Activated CD4-positive, alpha-beta memory T cell treated with anti-CD3 and anti-CD28 coated beads for 36 hours (primary cell): ENCODE measurements at regions not wholly inside any gene's neighbourhood (a gene's known extent, or its start where the extent isn't known, plus 50 kb on each side); places are given as distances from the start of the nearest gene placed in this dataset.
"Not testable (repeated sequence)": the region's sequence is repeated elsewhere in the genome, so short reads cannot be mapped to it uniquely, and the experiment has no call there.

Experiments
- CTCF ChIA-PET: fragments of 350-600 bp; sonication (Branson Sonifier 250); formaldehyde crosslinking; loops from one replicate; lab custom pipeline; 2021; ENCODE audit warnings: antibody characterized with exemption, inconsistent platforms; lab: Charles Lee
- POLR2A ChIA-PET: fragments of 350-600 bp; sonication (Branson Sonifier 250); formaldehyde crosslinking; loops from one replicate; lab custom pipeline; 2021; ENCODE audit warnings: antibody characterized with exemption; lab: Charles Lee
- DNase-seq: peaks from one replicate; pipeline ENCODE4 v3.0.0-alpha.2; 2020
- H3K27ac Mint-ChIP-seq: one replicate; pipeline ENCODE4 v1.8.0; 2021; ENCODE audit warnings: mixed read lengths
- H3K27me3 Mint-ChIP-seq: one replicate; pipeline ENCODE4 v1.8.0; 2021; ENCODE audit warnings: mixed read lengths
- H3K36me3 Mint-ChIP-seq: one replicate; pipeline ENCODE4 v1.8.0; 2021; ENCODE audit warnings: mixed read lengths
- H3K4me1 Mint-ChIP-seq: one replicate; pipeline ENCODE4 v1.8.0; 2021; ENCODE audit warnings: low read depth, mixed read lengths
- H3K4me3 Mint-ChIP-seq: one replicate; pipeline ENCODE4 v1.8.0; 2021; ENCODE audit warnings: mild to moderate bottlenecking, mixed read lengths
- H3K9me3 Mint-ChIP-seq: one replicate; pipeline ENCODE4 v1.8.0; 2021; ENCODE audit warnings: mixed read lengths
- intact Hi-C: fragments of 100-400 bp; cut with micrococcal nuclease; formaldehyde crosslinking; loops from one replicate; pipeline ENCODE4 v1.15.1; 2023

DNA sequence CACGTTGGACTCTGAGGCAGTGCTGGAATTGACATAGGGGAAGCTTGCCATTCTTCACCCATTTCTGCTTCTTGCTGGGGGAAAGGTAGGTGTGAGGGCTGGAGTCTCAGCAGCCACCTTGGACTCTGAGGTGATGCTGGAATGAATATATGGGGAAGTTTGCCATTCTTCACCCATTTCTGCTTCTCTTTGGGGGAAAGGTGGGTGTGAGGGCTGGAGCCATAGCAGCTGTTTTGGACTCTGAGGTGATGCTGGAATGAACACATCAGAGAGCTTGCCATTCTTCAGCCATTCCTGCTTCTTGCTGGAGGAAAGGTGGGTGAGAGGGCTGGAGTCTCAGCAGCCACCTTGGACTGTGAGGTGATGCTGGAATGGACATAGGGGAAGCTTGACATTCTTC lies 115.1 kb downstream of the CRLF2 start:
- POLR2A ChIA-PET = no interaction called here
- H3K36me3 Mint-ChIP-seq = no peaks in the 10 kb centered on the region
- DNase-seq = no peak
- H3K4me3 Mint-ChIP-seq = no peak overlapping the region
- intact Hi-C loops = no loop called here
- peaks cover 2% of the 10 kb centered on the region for H3K27me3 Mint-ChIP-seq
- peaks cover 6% of the 10 kb centered on the region for H3K4me1 Mint-ChIP-seq
- CTCF ChIA-PET = no interaction called here
- H3K27ac Mint-ChIP-seq = no peak overlapping the region
- peaks cover 13% of the 10 kb centered on the region for H3K9me3 Mint-ChIP-seq

DNA sequence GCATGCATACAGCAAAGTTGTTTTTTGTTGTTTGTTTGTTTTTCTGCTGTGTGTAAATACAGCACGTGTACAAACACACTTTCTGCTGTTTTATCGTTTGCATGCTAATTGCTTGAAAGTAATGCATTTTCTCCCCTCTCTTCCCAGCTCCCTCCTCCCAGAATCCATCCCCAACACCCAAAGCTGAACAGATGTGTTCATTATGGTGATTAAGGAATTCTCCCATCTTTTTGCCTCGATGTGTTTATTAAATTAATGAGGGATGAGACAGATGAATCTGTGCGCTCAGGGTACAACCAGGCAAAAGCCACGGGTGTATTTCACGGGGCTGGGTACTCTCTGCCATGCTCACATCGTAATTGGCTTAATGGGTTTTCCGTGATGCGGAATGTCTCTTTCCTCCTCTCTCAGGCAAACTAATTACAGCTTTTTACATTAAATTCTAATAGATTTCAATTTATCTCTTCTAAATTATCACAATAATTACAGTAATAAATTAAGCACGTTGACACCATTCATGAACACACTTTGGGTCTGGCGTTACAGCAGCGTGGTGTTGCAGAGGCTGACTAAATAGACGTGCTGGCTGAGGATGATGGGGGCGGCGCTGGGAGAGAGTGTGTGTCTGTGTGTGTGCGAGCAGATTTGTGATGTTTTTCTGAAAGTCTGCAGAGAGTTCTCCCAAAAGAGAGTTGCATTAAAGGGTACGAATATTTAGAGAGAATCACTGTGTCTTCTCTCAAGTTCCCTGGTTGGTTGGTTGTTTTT lies 117.7 kb downstream of the CRLF2 start:
- Mint-ChIP-seq H3K9me3 (peaks cover 13% of the 10 kb centered on the region), H3K4me3 (no peak overlapping the region), H3K4me1 (peaks cover 6% of the 10 kb centered on the region), H3K27ac (no peak overlapping the region), H3K36me3 (no peaks in the 10 kb centered on the region), H3K27me3 (peaks cover 2% of the 10 kb centered on the region)
- intact Hi-C loops = no loop called here
- ChIA-PET CTCF (no interaction called here), POLR2A (no interaction called here)
- DNase-seq = no peak

DNA sequence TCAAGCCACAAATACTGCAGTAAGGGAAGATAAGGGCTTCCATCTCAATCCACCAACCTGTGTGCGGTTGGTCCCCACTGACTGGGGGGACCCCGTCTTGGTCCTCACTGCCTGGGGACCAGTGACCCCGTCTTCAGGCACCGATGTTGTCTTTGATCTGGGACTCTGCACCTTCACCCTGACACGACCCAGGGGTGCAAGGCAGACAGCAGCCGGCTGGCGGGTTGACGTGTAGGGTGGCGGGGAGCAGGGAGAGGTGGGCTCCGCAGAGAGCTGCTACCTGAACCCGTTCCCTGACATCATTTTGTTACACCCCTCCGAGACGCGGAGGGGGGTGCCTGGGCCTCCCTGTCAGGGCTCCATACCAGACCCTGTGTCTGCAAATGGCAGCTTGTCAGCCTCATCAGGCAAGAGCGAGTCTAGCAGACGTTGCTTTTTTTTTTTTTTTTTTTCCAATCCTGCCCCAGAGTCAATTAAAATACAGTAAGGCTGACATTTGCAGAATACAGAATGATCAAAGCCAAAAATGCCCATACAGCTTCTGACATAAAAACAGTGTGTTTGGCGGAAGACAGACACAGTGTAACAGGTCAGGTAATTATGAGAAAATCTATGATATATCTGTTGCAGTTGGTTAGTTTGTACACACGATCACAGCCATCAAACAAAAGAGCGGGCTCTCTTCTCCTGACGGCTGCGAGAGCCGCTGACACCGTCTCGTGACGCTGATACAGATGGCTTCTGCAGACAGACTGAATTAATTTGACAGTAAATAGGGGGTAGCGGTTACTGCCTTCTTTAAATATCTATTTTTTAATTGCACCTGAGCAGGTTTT lies 118.6 kb downstream of the CRLF2 start:
- Mint-ChIP-seq H3K27me3 (peaks cover under 1% of the 10 kb centered on the region), H3K4me3 (peak overlapping the region; percentile 49), H3K9me3 (peaks cover 13% of the 10 kb centered on the region), H3K36me3 (no peaks in the 10 kb centered on the region), H3K27ac (peak overlapping the region; percentile 52), H3K4me1 (peaks cover 6% of the 10 kb centered on the region)
- POLR2A ChIA-PET = no interaction called here
- no peak for DNase-seq
- intact Hi-C loops = no loop called here
- CTCF ChIA-PET = no interaction called here

DNA sequence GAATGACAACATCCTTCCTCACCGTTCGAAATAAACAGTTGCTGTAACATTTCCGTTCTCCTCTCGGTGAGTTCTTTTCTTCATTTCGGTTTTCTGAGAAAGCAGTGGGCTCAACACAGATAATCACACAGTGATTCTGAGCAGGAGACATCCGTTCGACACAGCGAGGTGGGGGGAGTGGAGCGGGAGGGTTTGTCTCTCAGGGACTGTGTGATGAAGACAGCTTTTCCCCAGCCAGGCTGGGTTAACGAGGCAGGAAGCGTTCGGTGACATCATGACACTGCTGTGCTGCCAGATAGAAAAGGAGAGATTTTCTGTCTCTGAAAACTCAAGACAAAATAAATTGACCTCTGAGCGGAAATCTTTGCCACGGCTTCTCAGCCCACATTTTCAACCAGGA lies 119.3 kb downstream of the CRLF2 start:
- Mint-ChIP-seq H3K36me3 (no peaks in the 10 kb centered on the region), H3K4me3 (peak overlapping the region; percentile 49), H3K9me3 (peaks cover 13% of the 10 kb centered on the region), H3K27me3 (no peaks in the 10 kb centered on the region), H3K4me1 (peaks cover 6% of the 10 kb centered on the region), H3K27ac (peak overlapping the region; percentile 52)
- intact Hi-C loops = no loop called here
- DNase-seq = peak; percentile 59
- POLR2A ChIA-PET = no interaction called here
- CTCF ChIA-PET = no interaction called here

DNA sequence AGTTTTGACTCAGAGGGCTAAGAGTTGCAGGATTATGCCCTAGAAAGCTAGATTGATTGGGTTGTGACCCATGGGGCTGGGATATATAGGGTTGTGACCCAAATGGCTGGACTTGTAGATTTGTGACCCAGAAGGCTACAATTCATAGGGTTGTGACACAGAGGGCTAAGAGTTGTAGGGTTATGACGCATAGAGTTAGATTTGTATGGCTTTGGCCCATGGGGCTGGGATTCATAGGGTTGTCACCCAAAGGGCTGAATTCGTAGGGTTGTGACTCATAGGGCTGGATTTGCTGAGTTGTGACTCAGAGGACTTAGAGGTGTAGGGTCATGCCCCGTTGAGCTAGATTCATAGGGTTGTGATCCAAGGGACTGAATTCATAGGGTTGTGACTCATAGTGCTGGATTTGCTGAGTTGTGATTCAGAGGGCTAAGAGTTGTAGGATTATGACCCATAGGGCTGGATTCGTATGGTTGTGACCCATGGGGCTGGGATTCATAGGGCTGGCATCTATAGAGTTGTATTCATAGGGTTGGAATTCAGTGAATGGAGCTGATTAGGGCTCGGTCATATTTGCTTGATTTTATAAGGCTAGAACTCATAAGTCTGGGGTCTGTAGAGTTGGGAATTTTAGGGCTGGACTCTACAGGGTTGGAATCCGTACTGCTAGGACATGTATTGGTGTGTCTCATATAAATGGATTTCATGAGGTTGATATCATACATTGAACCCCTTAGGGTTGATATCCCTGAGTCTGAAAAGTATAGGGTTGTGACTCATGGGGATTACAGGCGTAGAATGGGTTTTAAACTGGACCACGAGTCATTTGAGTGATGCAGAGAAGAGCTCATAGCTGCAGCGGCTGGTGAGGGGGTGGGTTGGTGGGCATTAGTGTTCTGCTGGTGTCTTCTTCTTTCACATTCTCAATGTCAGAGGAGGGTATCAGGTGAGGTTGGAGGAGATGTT lies 125.7 kb downstream of the CRLF2 start:
- ChIA-PET POLR2A (no interaction called here), CTCF (no interaction called here)
- H3K9me3 Mint-ChIP-seq = peaks cover 20% of the 10 kb centered on the region
- H3K36me3 Mint-ChIP-seq = no peaks in the 10 kb centered on the region
- H3K4me1 Mint-ChIP-seq = no peaks in the 10 kb centered on the region
- intact Hi-C loops = no loop called here
- peaks cover 5% of the 10 kb centered on the region for H3K27me3 Mint-ChIP-seq
- no peak overlapping the region for H3K27ac Mint-ChIP-seq
- H3K4me3 Mint-ChIP-seq = no peak overlapping the region
- DNase-seq = no peak

DNA sequence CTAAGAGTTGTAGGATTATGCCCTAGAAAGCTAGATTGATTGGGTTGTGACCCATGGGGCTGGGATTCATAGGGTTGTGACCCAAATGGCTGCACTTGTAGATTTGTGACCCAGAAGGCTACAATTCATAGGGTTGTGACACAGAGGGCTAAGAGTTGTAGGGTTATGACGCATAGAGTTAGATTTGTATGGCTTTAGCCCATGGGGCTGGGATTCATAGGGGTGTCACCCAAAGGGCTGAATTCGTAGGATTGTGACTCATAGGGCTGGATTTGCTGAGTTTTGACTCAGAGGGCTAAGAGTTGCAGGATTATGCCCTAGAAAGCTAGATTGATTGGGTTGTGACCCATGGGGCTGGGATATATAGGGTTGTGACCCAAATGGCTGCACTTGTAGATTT lies 126.6 kb downstream of the CRLF2 start:
- H3K4me1 Mint-ChIP-seq, POLR2A ChIA-PET, intact Hi-C loops, H3K27me3 Mint-ChIP-seq, DNase-seq, H3K36me3 Mint-ChIP-seq, CTCF ChIA-PET, H3K27ac Mint-ChIP-seq, H3K4me3 Mint-ChIP-seq: not testable (repeated sequence)
- peaks cover 22% of the 10 kb centered on the region for H3K9me3 Mint-ChIP-seq

DNA sequence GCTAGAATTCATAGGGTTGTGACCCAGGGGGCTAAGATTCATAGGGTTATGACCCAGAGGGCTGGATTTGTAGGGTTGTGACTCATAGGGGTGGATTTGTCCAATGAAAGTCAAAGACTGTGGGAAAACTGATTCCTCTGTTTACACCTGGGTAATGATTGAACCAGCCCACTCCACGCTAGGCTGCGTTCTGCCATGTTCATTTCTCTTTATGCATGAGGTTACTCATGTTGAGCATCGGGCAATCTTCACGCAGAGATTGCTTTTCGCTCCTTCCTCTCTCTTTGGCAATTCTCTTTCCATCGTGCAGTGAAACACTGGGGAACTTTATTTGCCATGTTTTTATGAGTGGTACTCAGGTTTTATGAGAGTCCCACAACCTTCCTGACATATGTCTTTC lies 127.8 kb downstream of the CRLF2 start:
- Mint-ChIP-seq H3K4me1 (no peaks in the 10 kb centered on the region), H3K27me3 (peaks cover 5% of the 10 kb centered on the region), H3K36me3 (no peaks in the 10 kb centered on the region), H3K9me3 (peaks cover 22% of the 10 kb centered on the region), H3K27ac (no peak overlapping the region), H3K4me3 (no peak overlapping the region)
- no peak for DNase-seq
- ChIA-PET CTCF (no interaction called here), POLR2A (no interaction called here)
- intact Hi-C loops = no loop called here

DNA sequence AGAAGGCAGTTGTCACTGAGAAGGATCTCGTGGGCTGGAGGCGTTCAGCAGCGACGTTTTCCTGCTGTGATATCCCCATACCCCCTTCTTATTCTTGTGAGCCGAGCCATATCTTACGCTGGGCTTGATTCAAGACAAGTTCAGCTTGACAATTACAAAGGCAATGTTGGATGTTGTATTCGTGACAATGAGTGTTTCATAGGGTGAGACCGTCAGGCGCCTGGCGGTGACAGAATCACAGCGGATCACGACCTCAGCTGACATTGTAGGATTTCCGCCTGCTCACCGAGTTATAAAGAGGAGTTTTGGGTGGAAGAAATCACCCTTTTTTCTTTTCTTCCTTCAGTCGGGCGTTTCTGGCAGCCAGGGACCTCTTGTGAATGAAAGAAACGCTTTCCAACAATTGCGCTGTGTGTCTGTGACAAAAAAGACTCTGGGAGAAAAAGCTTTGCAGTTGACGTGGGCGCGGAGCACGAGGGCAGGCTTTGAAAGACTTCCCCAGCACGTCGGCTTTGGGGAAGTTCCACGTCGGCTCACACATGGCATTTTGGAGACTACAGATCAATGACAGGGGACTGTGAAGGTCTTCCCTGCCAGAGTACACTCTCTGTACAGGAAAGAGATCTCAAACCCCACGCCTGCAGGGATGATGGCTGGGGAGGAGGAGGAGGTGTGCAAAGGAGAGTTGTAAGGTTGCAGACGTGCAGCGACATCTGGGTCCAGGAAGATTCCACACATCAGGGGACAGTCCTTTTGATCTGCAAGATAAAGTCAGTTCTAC lies 135.4 kb downstream of the CRLF2 start:
- H3K4me1 Mint-ChIP-seq = peaks cover 5% of the 10 kb centered on the region
- H3K9me3 Mint-ChIP-seq = peaks cover 17% of the 10 kb centered on the region
- no peak overlapping the region for H3K4me3 Mint-ChIP-seq
- no peak overlapping the region for H3K27ac Mint-ChIP-seq
- H3K27me3 Mint-ChIP-seq = peaks cover 8% of the 10 kb centered on the region
- DNase-seq = no peak
- no peaks in the 10 kb centered on the region for H3K36me3 Mint-ChIP-seq
- POLR2A ChIA-PET = no interaction called here
- intact Hi-C loops = no loop called here
- CTCF ChIA-PET = no interaction called here

DNA sequence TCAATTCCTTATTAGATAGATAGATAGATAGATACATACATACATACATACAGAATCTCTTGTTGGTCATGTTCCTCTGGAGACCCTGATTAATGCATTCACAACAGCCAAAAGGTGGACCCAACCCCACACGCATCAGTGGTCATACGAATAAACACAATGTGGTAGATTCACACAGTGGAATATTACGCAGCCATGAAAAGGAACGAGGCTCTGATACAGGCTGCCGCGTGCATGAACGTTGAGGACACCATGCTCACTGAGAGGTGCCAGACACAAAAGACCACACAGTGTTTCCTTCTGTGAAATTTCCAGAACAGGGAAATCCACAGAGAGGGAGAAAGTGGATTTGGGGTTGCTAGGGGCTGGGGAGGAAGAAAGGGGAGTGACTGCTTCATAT lies 136.7 kb downstream of the CRLF2 start:
- ChIA-PET CTCF (no interaction called here), POLR2A (no interaction called here)
- peaks cover 8% of the 10 kb centered on the region for H3K27me3 Mint-ChIP-seq
- DNase-seq = no peak
- intact Hi-C loops = no loop called here
- H3K4me1 Mint-ChIP-seq = peaks cover 5% of the 10 kb centered on the region
- H3K36me3 Mint-ChIP-seq = no peaks in the 10 kb centered on the region
- H3K27ac Mint-ChIP-seq = no peak overlapping the region
- no peak overlapping the region for H3K4me3 Mint-ChIP-seq
- peaks cover 14% of the 10 kb centered on the region for H3K9me3 Mint-ChIP-seq

DNA sequence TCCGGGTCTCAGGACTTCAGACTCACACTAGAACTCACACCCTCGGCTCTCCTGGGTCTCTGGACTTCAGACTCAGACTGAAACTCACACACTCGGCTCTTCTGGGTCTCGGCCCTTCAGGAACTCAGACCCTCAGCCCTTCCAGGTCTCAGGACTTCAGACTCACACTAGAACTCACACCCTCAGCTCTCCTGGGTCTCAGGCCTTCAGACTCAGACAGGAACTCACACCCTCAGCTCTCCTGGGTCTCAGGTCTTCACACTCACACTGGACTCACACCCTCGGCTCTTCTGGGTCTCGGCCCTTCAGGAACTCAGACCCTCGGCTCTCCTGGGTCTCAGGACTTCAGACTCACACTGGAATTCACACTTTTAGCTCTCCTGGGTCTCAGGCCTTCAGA lies 137.3 kb downstream of the CRLF2 start:
- ChIA-PET POLR2A (no interaction called here), CTCF (no interaction called here)
- DNase-seq = no peak
- peaks cover 5% of the 10 kb centered on the region for H3K4me1 Mint-ChIP-seq
- H3K4me3 Mint-ChIP-seq = no peak overlapping the region
- H3K27ac Mint-ChIP-seq = no peak overlapping the region
- H3K9me3 Mint-ChIP-seq = peaks cover 14% of the 10 kb centered on the region
- H3K27me3 Mint-ChIP-seq = peaks cover 8% of the 10 kb centered on the region
- H3K36me3 Mint-ChIP-seq = no peaks in the 10 kb centered on the region
- intact Hi-C loops = no loop called here

DNA sequence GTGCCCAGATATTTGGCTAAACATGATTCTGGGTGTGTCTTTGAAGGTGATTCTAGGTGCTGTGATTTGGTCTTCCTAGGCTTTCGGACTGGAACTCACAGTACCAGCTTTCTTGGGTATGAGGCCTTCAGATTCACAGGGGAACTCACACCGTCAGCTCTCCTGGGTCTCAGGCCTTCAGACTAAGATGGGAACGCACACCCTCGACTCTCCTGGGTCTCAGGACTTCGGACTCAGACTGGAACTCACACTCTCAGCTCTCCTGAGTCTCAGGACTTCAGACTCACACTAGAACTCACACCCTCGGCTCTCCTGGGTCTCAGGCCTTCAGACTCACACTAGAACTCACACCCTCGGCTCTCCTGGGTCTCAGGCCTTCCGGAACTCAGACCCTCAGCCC lies 137.7 kb downstream of the CRLF2 start:
- Mint-ChIP-seq H3K4me3 (no peak overlapping the region), H3K27ac (peak overlapping the region; percentile 74), H3K27me3 (peaks cover 8% of the 10 kb centered on the region), H3K9me3 (peaks cover 14% of the 10 kb centered on the region), H3K36me3 (no peaks in the 10 kb centered on the region), H3K4me1 (peaks cover 5% of the 10 kb centered on the region)
- ChIA-PET CTCF (no interaction called here), POLR2A (no interaction called here)
- DNase-seq = no peak
- intact Hi-C loops = no loop called here
